Breast epithelium (tissue), 4 donors: ENCODE measurements at regions not wholly inside any gene's neighbourhood (a gene's known extent, or its start where the extent isn't known, plus 50 kb on each side); places are given as distances from the start of the nearest gene placed in this dataset.

Experiments used
- DNase-seq, 2 donors: peaks; one replicate each; pipeline ENCODE4 v3.0.0-alpha.2; 2019; ENCODE audit warnings: low spot score in 2 of 2
- H3K27ac ChIP-seq, 2 donors: fragments of 200-600 bp; sonication (generic) in 1 of 2; one replicate each; pipeline ENCODE4 v1.5.1; 2016 to 2019; ENCODE audit warnings: mild to moderate bottlenecking in 1 of 2
- H3K27me3 ChIP-seq, 2 donors: fragments of 200-600 bp; sonication (generic) in 1 of 2; one replicate each; pipeline versions ENCODE4 v1.5.1 to v1.6.0; 2017 to 2019; ENCODE audit warnings: control low read depth in 1 of 2, mild to moderate bottlenecking in 1 of 2
- H3K36me3 ChIP-seq: fragments of 200-600 bp; one replicate; pipeline ENCODE4 v1.5.1; 2019
- H3K4me1 ChIP-seq, 2 donors: fragments of 200-600 bp; sonication (generic); one replicate each; pipeline ENCODE4 v1.5.1; 2016 to 2019; ENCODE audit warnings: control low read depth in 1 of 2
- H3K4me3 ChIP-seq, 3 donors: fragments of 200-600 bp; sonication (generic); 1 replicate in 2 of 3; 2 replicates in 1 of 3; pipeline ENCODE4 v1.5.1; 2016 to 2019; ENCODE audit warnings: mild to moderate bottlenecking in 3 of 3, moderate library complexity in 2 of 3
- H3K9me3 ChIP-seq, 2 donors: fragments of 200-600 bp; sonication (generic) in 1 of 2; one replicate each; pipeline ENCODE4 v1.5.1; 2016 to 2019; ENCODE audit warnings: control low read depth in 1 of 2
- CTCF ChIP-seq, 3 donors: fragments of 450-650 bp; IDR thresholded peaks; one replicate each; pipeline ENCODE4 v1.5.1; 2016 to 2017; ENCODE audit warnings: antibody characterized with exemption in 3 of 3, mild to moderate bottlenecking in 3 of 3, moderate library complexity in 3 of 3
- POLR2A ChIP-seq: fragments of 450-650 bp; IDR thresholded peaks from one replicate; pipeline ENCODE4 v1.6.1; 2016; ENCODE audit warnings: antibody characterized with exemption, mild to moderate bottlenecking, moderate library complexity
- POLR2AphosphoS5 ChIP-seq, 3 donors: sonication (generic); formaldehyde crosslinking; IDR thresholded peaks; one replicate each; pipeline ENCODE4 v1.6.1; 2017; ENCODE audit warnings: antibody characterized with exemption in 3 of 3
- intact Hi-C: fragments of 100-400 bp; cut with DNase I; formaldehyde crosslinking; loops from one replicate; pipeline ENCODE4 v1.15.1; 2023; ENCODE audit warnings: low total_unique reads

- Histone ChIP-seq H3K36me3 (no peaks in the 10 kb centered on the region), H3K27ac (peak overlapping the region in 1 of 2 donors; percentile 3), H3K27me3 (no peaks in the 10 kb centered on the region), H3K9me3 (no peaks in the 10 kb centered on the region), H3K4me1 (no peaks in the 10 kb centered on the region), H3K4me3 (no peak overlapping the region)
- no peak for DNase-seq
- intact Hi-C loops, result no loop called here
- TF ChIP-seq CTCF (IDR thresholded peaks at IDR 0.05), result no peak
- no peak for TF ChIP-seq POLR2A
- no peak for TF ChIP-seq POLR2AphosphoS5 (IDR thresholded peaks at IDR 0.05)
Observed at GRCh38 chr10:31605426-31605825, 286.4 kb downstream of the ZEB1 start.

- Histone ChIP-seq H3K9me3 (no peaks in the 10 kb centered on the region), H3K27me3 (no peaks in the 10 kb centered on the region), H3K36me3 (no peaks in the 10 kb centered on the region), H3K4me3 (no peak overlapping the region), H3K27ac (peak overlapping the region; percentile 75 to 92), H3K4me1 (no peaks in the 10 kb centered on the region)
- intact Hi-C loops, result no loop called here
- DNase-seq, result no peak
- TF ChIP-seq CTCF (IDR thresholded peaks at IDR 0.05) (no peak), POLR2AphosphoS5 (IDR thresholded peaks at IDR 0.05) (no peak), POLR2A (no peak)
Observed at GRCh38 chr10:31604646-31605170, 285.7 kb downstream of the ZEB1 start.

GRCh38 chr10:31604096-31604495, 285.1 kb downstream of the ZEB1 start:
- no peaks in the 10 kb centered on the region for H3K27me3 ChIP-seq
- no peaks in the 10 kb centered on the region for H3K36me3 ChIP-seq
- peak overlapping the region; percentile 75 to 92 for H3K27ac ChIP-seq
- intact Hi-C loops, result no loop called here
- peak overlapping the region; percentile 60 to 84 (median 76) for H3K4me3 ChIP-seq
- no peaks in the 10 kb centered on the region for H3K9me3 ChIP-seq
- H3K4me1 ChIP-seq, result no peaks in the 10 kb centered on the region
- TF ChIP-seq CTCF (IDR thresholded peaks at IDR 0.05) (no peak), POLR2AphosphoS5 (IDR thresholded peaks at IDR 0.05) (no peak), POLR2A (no peak)
- DNase-seq, result no peak

- TF ChIP-seq POLR2A (peak; percentile 42), CTCF (IDR thresholded peaks at IDR 0.05) (peak in 1 of 3 donors; percentile 28), POLR2AphosphoS5 (IDR thresholded peaks at IDR 0.05) (peak; percentile 61 to 73 (median 63))
- intact Hi-C loops, result no loop called here
- peak overlapping the region; percentile 75 to 92 for H3K27ac ChIP-seq
- DNase-seq, result peak; percentile 83 to 93
- peak overlapping the region; percentile 60 to 84 (median 76) for H3K4me3 ChIP-seq
- no peaks in the 10 kb centered on the region for H3K4me1 ChIP-seq
- no peaks in the 10 kb centered on the region for H3K27me3 ChIP-seq
- no peaks in the 10 kb centered on the region for H3K9me3 ChIP-seq
- no peaks in the 10 kb centered on the region for H3K36me3 ChIP-seq
Observed at GRCh38 chr10:31603235-31604087, 284.4 kb downstream of the ZEB1 start.

- peak; percentile 75 to 80 for DNase-seq
- intact Hi-C loops, result no loop called here
- no peaks in the 10 kb centered on the region for H3K27me3 ChIP-seq
- H3K4me3 ChIP-seq, result peak overlapping the region; percentile 60 to 84 (median 76)
- H3K27ac ChIP-seq, result peak overlapping the region; percentile 75 to 92
- TF ChIP-seq POLR2A (no peak), POLR2AphosphoS5 (IDR thresholded peaks at IDR 0.05) (peak; percentile 70 to 93 (median 82)), CTCF (IDR thresholded peaks at IDR 0.05) (no peak)
- H3K9me3 ChIP-seq, result no peaks in the 10 kb centered on the region
- no peaks in the 10 kb centered on the region for H3K36me3 ChIP-seq
- no peaks in the 10 kb centered on the region for H3K4me1 ChIP-seq
Observed at GRCh38 chr10:31602541-31603234, 283.7 kb downstream of the ZEB1 start.
